Suprapubic skin (tissue), 3 donors: ENCODE measurements at regions not wholly inside any gene's neighbourhood (a gene's known extent, or its start where the extent isn't known, plus 50 kb on each side); places are given as distances from the start of the nearest gene placed in this dataset.

Source experiments
- CTCF ChIP-seq, 2 donors: fragments of 200-600 bp in 1 of 2; fragments of 450-650 bp in 1 of 2; sonication (generic) in 1 of 2; IDR thresholded peaks; one replicate each; pipeline ENCODE4 v1.5.1; 2016 to 2019; ENCODE audit warnings: antibody characterized with exemption in 2 of 2, mild to moderate bottlenecking in 1 of 2, moderate library complexity in 1 of 2
- POLR2A ChIP-seq, 2 donors: fragments of 450-650 bp; IDR thresholded peaks; one replicate each; pipeline ENCODE4 v1.6.1; 2017; ENCODE audit warnings: antibody characterized with exemption in 2 of 2, mild to moderate bottlenecking in 2 of 2, moderate library complexity in 2 of 2

- no peak for TF ChIP-seq POLR2A (IDR thresholded peaks at IDR 0.05)
- no peak for TF ChIP-seq CTCF (IDR thresholded peaks at IDR 0.05)
Observed at GRCh38 chr1:89451011-89451410, 73.6 kb upstream of the LRRC8B start.
